GM23338 (cell line): ENCODE measurements at regions not wholly inside any gene's neighbourhood (a gene's known extent, or its start where the extent isn't known, plus 50 kb on each side); places are given as distances from the start of the nearest gene placed in this dataset.

Experiments
- ATAC-seq: fragments of 200-7000 bp; cut with Tn5 transposase; 3 replicates; pipeline ENCODE4 v1.9.1; 2020
- DNase-seq: peaks from one replicate; pipeline ENCODE4 v3.0.0-alpha.2; 2015; ENCODE audit warnings: low spot score
- H2AFZ ChIP-seq: fragments of 200-600 bp; sonication (generic); 2 replicates; pipeline ENCODE4 v1.8.0; 2016; ENCODE audit warnings: antibody characterized with exemption, mild to moderate bottlenecking, moderate library complexity
- H3F3A ChIP-seq: fragments of 200-600 bp; sonication (generic); replicated peaks from 2 replicates; pipeline ENCODE4 v1.8.0; 2017; ENCODE audit warnings: antibody characterized with exemption, mixed run types, low read depth
- H3K27ac ChIP-seq: fragments of 200-600 bp; sonication (generic); 2 replicates; pipeline ENCODE4 v1.6.1; 2016; ENCODE audit warnings: low read depth
- H3K27me3 ChIP-seq: fragments of 200-600 bp; sonication (generic); 2 replicates; pipeline ENCODE4 v1.8.0; 2016; ENCODE audit warnings: mild to moderate bottlenecking, mixed run types, moderate library complexity; ENCODE audit not compliant: insufficient read depth
- H3K36me3 ChIP-seq: fragments of 200-600 bp; sonication (generic); 2 replicates; pipeline ENCODE4 v1.8.0; 2016; ENCODE audit warnings: mild to moderate bottlenecking; ENCODE audit not compliant: insufficient read depth
- H3K4me1 ChIP-seq: fragments of 200-600 bp; sonication (generic); 2 replicates; pipeline ENCODE4 v1.8.0; 2016; ENCODE audit warnings: mild to moderate bottlenecking, moderate library complexity; ENCODE audit not compliant: insufficient read depth
- H3K4me2 ChIP-seq: fragments of 200-600 bp; sonication (generic); 2 replicates; pipeline ENCODE4 v1.7.1; 2017; ENCODE audit warnings: mixed run types
- H3K4me3 ChIP-seq: fragments of 200-600 bp; sonication (generic); 2 replicates; pipeline ENCODE4 v1.6.1; 2016; ENCODE audit warnings: mixed run types
- H3K79me2 ChIP-seq: fragments of 200-600 bp; sonication (generic); replicated peaks from 2 replicates; pipeline ENCODE4 v1.8.0; 2017; ENCODE audit warnings: mild to moderate bottlenecking; ENCODE audit not compliant: insufficient read depth
- H3K9me2 ChIP-seq: fragments of 200-600 bp; sonication (generic); 2 replicates; pipeline ENCODE4 v1.8.0; 2017; ENCODE audit not compliant: insufficient read depth
- H4K20me1 ChIP-seq: fragments of 200-600 bp; sonication (generic); replicated peaks from 2 replicates; pipeline ENCODE4 v1.8.0; 2017; ENCODE audit warnings: mild to moderate bottlenecking; ENCODE audit not compliant: insufficient read depth
- H3K27ac Mint-ChIP-seq: 2 replicates; pipeline ENCODE4 v1.8.0; 2020; ENCODE audit warnings: inconsistent platforms, mild to moderate bottlenecking, moderate library complexity, mixed read lengths
- H3K27me3 Mint-ChIP-seq: 3 replicates; pipeline ENCODE4 v1.8.0; 2022; ENCODE audit warnings: low read depth, mild to moderate bottlenecking, moderate library complexity, mixed read lengths, inconsistent platforms; ENCODE audit not compliant: insufficient read depth, poor library complexity
- H3K36me3 Mint-ChIP-seq: 3 replicates; pipeline ENCODE4 v1.8.0; 2021; ENCODE audit warnings: low read depth, mild to moderate bottlenecking, inconsistent platforms, moderate library complexity, mixed read lengths
- H3K4me1 Mint-ChIP-seq: 3 replicates; pipeline ENCODE4 v1.8.0; 2020; ENCODE audit warnings: mild to moderate bottlenecking, inconsistent platforms, mixed read lengths
- H3K4me3 Mint-ChIP-seq: 3 replicates; pipeline ENCODE4 v1.8.0; 2021; ENCODE audit warnings: moderate library complexity, mild to moderate bottlenecking, inconsistent platforms, mixed read lengths
- H3K9me3 Mint-ChIP-seq: 3 replicates; pipeline ENCODE4 v1.8.0; 2020; ENCODE audit warnings: moderate library complexity, mild to moderate bottlenecking, inconsistent platforms, mixed read lengths
- CREB1 ChIP-seq: fragments of 250-450 bp; sonication (Bioruptor Pico); IDR thresholded peaks from 2 replicates; pipeline ENCODE4 v1.5.0; 2020; ENCODE audit warnings: low read depth, mild to moderate bottlenecking, moderate library complexity
- CTCF ChIP-seq, 2 experiments: fragments of 200-600 bp in 1 of 2; sonication (generic) in 1 of 2; conservative IDR thresholded peaks; 2 replicates each; pipeline versions ENCODE4 v1.5.1 to v1.6.1; 2016 to 2017; ENCODE audit warnings: antibody characterized with exemption in 2 of 2, low read depth in 2 of 2, mild to moderate bottlenecking in 2 of 2, moderate library complexity in 1 of 2
- ETS1 ChIP-seq: IDR thresholded peaks from 2 replicates; pipeline ENCODE4 v1.6.1; 2016; ENCODE audit warnings: antibody characterized with exemption
- EZH2 ChIP-seq: fragments of 200-600 bp; sonication (generic); IDR thresholded peaks from one replicate; pipeline ENCODE4 v1.8.0; 2017; ENCODE audit warnings: antibody characterized with exemption, mild to moderate bottlenecking, low read depth; ENCODE audit not compliant: unreplicated experiment
- EZH2phosphoT487 ChIP-seq: fragments of 200-600 bp; sonication (generic); IDR thresholded peaks from one replicate; pipeline ENCODE4 v1.8.1; 2018; ENCODE audit warnings: antibody characterized with exemption; ENCODE audit not compliant: unreplicated experiment
- JUNB ChIP-seq: IDR thresholded peaks from one replicate; pipeline ENCODE4 v1.6.1; 2016; ENCODE audit warnings: antibody characterized with exemption; ENCODE audit not compliant: unreplicated experiment
- NANOG ChIP-seq: IDR thresholded peaks from 2 replicates; pipeline ENCODE4 v1.6.1; 2016; ENCODE audit warnings: antibody characterized with exemption, borderline replicate concordance
- POLR2AphosphoS5 ChIP-seq: IDR thresholded peaks from 2 replicates; pipeline ENCODE4 v1.6.1; 2016; ENCODE audit warnings: antibody characterized with exemption, low read depth
- REST ChIP-seq: IDR thresholded peaks from one replicate; pipeline ENCODE4 v1.6.1; 2018; ENCODE audit warnings: antibody characterized with exemption; ENCODE audit not compliant: unreplicated experiment
- STAT1 ChIP-seq: IDR thresholded peaks from one replicate; pipeline ENCODE4 v1.6.1; 2016; ENCODE audit warnings: antibody characterized with exemption; ENCODE audit not compliant: unreplicated experiment
- ZNF114 ChIP-seq: fragments of 250-450 bp; sonication (Bioruptor Pico); IDR thresholded peaks from 2 replicates; pipeline ENCODE4 v1.5.0; 2020; ENCODE audit warnings: mild to moderate bottlenecking, moderate library complexity
- ZNF331 ChIP-seq: fragments of 250-450 bp; sonication (Bioruptor Pico); IDR thresholded peaks from 2 replicates; pipeline ENCODE4 v1.5.0; 2020; ENCODE audit warnings: low read depth, mild to moderate bottlenecking, moderate library complexity
- TF ChIP-seq, protein P1 (sequence below): fragments of 250-450 bp; sonication (Bioruptor Pico); IDR thresholded peaks from 2 replicates; pipeline ENCODE4 v1.5.0; 2020; ENCODE audit warnings: mild to moderate bottlenecking, moderate library complexity

GRCh38 chr14:27573018-27573417 lies 975.2 kb upstream of the NOVA1 start:
- H3K79me2 ChIP-seq: no peaks in the 10 kb centered on the region
- no peaks in the 10 kb centered on the region for H3K27me3 Mint-ChIP-seq
- TF ChIP-seq JUNB (no peak), ZNF331 (CRISPR knock-in tag) (no peak), NANOG (no peak), CREB1 (CRISPR knock-in tag) (no peak), ETS1 (no peak), STAT1 (no peak), CTCF (conservative IDR thresholded peaks at IDR 0.05; ENCODE audit: low read depth in 2 of 2) (no peak), EZH2 (no peak), EZH2phosphoT487 (no peak), POLR2AphosphoS5 (no peak), ZNF114 (no peak), REST (no peak)
- TF ChIP-seq, protein P1, sequence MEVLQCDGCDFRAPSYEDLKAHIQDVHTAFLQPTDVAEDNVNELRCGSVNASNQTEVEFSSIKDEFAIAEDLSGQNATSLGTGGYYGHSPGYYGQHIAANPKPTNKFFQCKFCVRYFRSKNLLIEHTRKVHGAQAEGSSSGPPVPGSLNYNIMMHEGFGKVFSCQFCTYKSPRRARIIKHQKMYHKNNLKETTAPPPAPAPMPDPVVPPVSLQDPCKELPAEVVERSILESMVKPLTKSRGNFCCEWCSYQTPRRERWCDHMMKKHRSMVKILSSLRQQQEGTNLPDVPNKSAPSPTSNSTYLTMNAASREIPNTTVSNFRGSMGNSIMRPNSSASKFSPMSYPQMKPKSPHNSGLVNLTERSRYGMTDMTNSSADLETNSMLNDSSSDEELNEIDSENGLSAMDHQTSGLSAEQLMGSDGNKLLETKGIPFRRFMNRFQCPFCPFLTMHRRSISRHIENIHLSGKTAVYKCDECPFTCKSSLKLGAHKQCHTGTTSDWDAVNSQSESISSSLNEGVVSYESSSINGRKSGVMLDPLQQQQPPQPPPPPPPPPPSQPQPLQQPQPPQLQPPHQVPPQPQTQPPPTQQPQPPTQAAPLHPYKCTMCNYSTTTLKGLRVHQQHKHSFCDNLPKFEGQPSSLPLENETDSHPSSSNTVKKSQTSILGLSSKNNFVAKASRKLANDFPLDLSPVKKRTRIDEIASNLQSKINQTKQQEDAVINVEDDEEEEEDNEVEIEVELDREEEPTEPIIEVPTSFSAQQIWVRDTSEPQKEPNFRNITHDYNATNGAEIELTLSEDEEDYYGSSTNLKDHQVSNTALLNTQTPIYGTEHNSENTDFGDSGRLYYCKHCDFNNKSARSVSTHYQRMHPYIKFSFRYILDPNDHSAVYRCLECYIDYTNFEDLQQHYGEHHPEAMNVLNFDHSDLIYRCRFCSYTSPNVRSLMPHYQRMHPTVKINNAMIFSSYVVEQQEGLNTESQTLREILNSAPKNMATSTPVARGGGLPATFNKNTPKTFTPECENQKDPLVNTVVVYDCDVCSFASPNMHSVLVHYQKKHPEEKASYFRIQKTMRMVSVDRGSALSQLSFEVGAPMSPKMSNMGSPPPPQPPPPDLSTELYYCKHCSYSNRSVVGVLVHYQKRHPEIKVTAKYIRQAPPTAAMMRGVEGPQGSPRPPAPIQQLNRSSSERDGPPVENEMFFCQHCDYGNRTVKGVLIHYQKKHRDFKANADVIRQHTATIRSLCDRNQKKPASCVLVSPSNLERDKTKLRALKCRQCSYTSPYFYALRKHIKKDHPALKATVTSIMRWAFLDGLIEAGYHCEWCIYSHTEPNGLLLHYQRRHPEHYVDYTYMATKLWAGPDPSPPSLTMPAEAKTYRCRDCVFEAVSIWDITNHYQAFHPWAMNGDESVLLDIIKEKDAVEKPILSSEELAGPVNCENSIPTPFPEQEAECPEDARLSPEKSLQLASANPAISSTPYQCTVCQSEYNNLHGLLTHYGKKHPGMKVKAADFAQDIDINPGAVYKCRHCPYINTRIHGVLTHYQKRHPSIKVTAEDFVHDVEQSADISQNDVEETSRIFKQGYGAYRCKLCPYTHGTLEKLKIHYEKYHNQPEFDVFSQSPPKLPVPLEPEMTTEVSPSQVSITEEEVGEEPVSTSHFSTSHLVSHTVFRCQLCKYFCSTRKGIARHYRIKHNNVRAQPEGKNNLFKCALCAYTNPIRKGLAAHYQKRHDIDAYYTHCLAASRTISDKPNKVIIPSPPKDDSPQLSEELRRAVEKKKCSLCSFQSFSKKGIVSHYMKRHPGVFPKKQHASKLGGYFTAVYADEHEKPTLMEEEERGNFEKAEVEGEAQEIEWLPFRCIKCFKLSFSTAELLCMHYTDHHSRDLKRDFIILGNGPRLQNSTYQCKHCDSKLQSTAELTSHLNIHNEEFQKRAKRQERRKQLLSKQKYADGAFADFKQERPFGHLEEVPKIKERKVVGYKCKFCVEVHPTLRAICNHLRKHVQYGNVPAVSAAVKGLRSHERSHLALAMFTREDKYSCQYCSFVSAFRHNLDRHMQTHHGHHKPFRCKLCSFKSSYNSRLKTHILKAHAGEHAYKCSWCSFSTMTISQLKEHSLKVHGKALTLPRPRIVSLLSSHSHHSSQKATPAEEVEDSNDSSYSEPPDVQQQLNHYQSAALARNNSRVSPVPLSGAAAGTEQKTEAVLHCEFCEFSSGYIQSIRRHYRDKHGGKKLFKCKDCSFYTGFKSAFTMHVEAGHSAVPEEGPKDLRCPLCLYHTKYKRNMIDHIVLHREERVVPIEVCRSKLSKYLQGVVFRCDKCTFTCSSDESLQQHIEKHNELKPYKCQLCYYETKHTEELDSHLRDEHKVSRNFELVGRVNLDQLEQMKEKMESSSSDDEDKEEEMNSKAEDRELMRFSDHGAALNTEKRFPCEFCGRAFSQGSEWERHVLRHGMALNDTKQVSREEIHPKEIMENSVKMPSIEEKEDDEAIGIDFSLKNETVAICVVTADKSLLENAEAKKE: no peak
- no peak overlapping the region for H3K27ac ChIP-seq
- no peaks in the 10 kb centered on the region for H3K27me3 ChIP-seq
- no peak for DNase-seq
- H3K4me2 ChIP-seq: no peak overlapping the region
- no peak overlapping the region for H3K27ac Mint-ChIP-seq
- H3K36me3 Mint-ChIP-seq: no peaks in the 10 kb centered on the region; the same call in 2 of the 3 replicates
- no peak for ATAC-seq
- H3F3A ChIP-seq: no peaks in the 10 kb centered on the region
- no peaks in the 10 kb centered on the region for H4K20me1 ChIP-seq
- H3K9me2 ChIP-seq: no peaks in the 10 kb centered on the region
- H3K4me3 ChIP-seq: no peak overlapping the region
- no peaks in the 10 kb centered on the region for H3K36me3 ChIP-seq
- no peak overlapping the region for H3K4me3 Mint-ChIP-seq
- H2AFZ ChIP-seq: no peak overlapping the region
- H3K4me1 Mint-ChIP-seq: no peaks in the 10 kb centered on the region
- H3K4me1 ChIP-seq: no peaks in the 10 kb centered on the region
- H3K9me3 Mint-ChIP-seq: no peaks in the 10 kb centered on the region; the same call in 2 of the 3 replicates
